ENCODE measurements at regions not wholly inside any gene's neighbourhood (a gene's known extent, or its start where the extent isn't known, plus 50 kb on each side); places are given as distances from the start of the nearest gene placed in this dataset.
"Not testable (repeated sequence)": the region's sequence is repeated elsewhere in the genome, so short reads cannot be mapped to it uniquely, and the experiment has no call there.

GRCh38 chr5:167108266-167108665, 1183.2 kb upstream of the WWC1 start:
- not testable (repeated sequence) for H3K27me3 ChIP-seq (ENCODE audit: control insufficient read depth in 5 of 5, insufficient read depth in 4 of 5, low read length in 5 of 5); H3K9ac ChIP-seq (ENCODE audit: low read length in 5 of 5); H3K9me3 ChIP-seq (ENCODE audit: control insufficient read depth in 5 of 5, low read length in 5 of 5)

GRCh38 chr5:167112556-167112955, 1178.9 kb upstream of the WWC1 start:
- H3K9me3 ChIP-seq (ENCODE audit: control insufficient read depth in 5 of 5, low read length in 5 of 5) = peaks cover 0 to 2% (median 0%) of the 10 kb centered on the region in 5 donors
- no peak overlapping the region for H3K27ac ChIP-seq (ENCODE audit: low read depth, low read length)
- H3K36me3 ChIP-seq (ENCODE audit: control insufficient read depth in 5 of 5, insufficient read depth in 5 of 5, low read length in 5 of 5) = no peaks in the 10 kb centered on the region
- no peak overlapping the region for H3K9ac ChIP-seq (ENCODE audit: low read length in 5 of 5)
- no peaks in the 10 kb centered on the region for H3K4me1 ChIP-seq (ENCODE audit: control insufficient read depth in 5 of 5, insufficient read depth in 5 of 5, low read length in 5 of 5)
- H3K4me3 ChIP-seq (ENCODE audit: low read depth in 1 of 5, low read length in 5 of 5) = no peak overlapping the region
- no peaks in the 10 kb centered on the region for H3K27me3 ChIP-seq (ENCODE audit: control insufficient read depth in 5 of 5, insufficient read depth in 4 of 5, low read length in 5 of 5)

More at GRCh38 chr5:167108266-167108665, 1183.2 kb upstream of the WWC1 start:
- H3K4me3 ChIP-seq (ENCODE audit: low read depth in 1 of 5, low read length in 5 of 5); H3K4me1 ChIP-seq (ENCODE audit: control insufficient read depth in 5 of 5, insufficient read depth in 5 of 5, low read length in 5 of 5); H3K27ac ChIP-seq (ENCODE audit: low read depth, low read length); H3K36me3 ChIP-seq (ENCODE audit: control insufficient read depth in 5 of 5, insufficient read depth in 5 of 5, low read length in 5 of 5): not testable (repeated sequence)

- Histone ChIP-seq H3K27ac (ENCODE audit: low read depth, low read length) (no peak overlapping the region), H3K27me3 (ENCODE audit: control insufficient read depth in 5 of 5, insufficient read depth in 4 of 5, low read length in 5 of 5) (no peaks in the 10 kb centered on the region), H3K9me3 (ENCODE audit: control insufficient read depth in 5 of 5, low read length in 5 of 5) (no peaks in the 10 kb centered on the region), H3K4me1 (ENCODE audit: control insufficient read depth in 5 of 5, insufficient read depth in 5 of 5, low read length in 5 of 5) (no peaks in the 10 kb centered on the region), H3K36me3 (ENCODE audit: control insufficient read depth in 5 of 5, insufficient read depth in 5 of 5, low read length in 5 of 5) (no peaks in the 10 kb centered on the region), H3K9ac (ENCODE audit: low read length in 5 of 5) (no peak overlapping the region), H3K4me3 (ENCODE audit: low read depth in 1 of 5, low read length in 5 of 5) (no peak overlapping the region)
These were observed 1169.2 kb upstream of the WWC1 start for GRCh38 chr5:167122267-167122666.

- no peak overlapping the region for H3K27ac ChIP-seq (ENCODE audit: low read depth, low read length)
These were observed 1168.3 kb upstream of the WWC1 start for GRCh38 chr5:167123126-167123525.

DNA sequence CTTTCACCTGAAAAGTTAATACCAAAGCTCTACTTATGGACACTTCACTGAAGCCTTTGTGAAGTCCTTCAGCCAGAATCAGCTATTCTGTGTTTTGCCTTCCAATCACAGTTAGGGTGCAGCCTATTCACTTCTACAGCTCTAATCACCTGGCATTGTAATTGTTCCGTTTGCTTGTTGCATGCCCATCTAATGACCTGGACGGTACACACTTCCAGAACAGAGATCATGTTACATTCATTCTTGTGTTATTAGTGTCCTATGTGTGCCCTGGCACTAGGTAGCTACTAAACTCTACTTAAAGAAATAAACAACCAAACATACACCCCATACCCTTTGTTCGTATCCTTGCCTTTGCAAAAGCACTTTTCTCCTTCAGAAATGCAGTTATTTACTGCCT, 1162.9 kb upstream of the WWC1 start:
- no peak overlapping the region for H3K27ac ChIP-seq (ENCODE audit: low read depth, low read length)
- no peaks in the 10 kb centered on the region for H3K27me3 ChIP-seq (ENCODE audit: control insufficient read depth in 5 of 5, insufficient read depth in 4 of 5, low read length in 5 of 5)
- no peak overlapping the region for H3K9ac ChIP-seq (ENCODE audit: low read length in 5 of 5)
- no peak overlapping the region for H3K4me3 ChIP-seq (ENCODE audit: low read depth in 1 of 5, low read length in 5 of 5)
- no peaks in the 10 kb centered on the region for H3K36me3 ChIP-seq (ENCODE audit: control insufficient read depth in 5 of 5, insufficient read depth in 5 of 5, low read length in 5 of 5)
- H3K4me1 ChIP-seq (ENCODE audit: control insufficient read depth in 5 of 5, insufficient read depth in 5 of 5, low read length in 5 of 5) = no peaks in the 10 kb centered on the region
- no peaks in the 10 kb centered on the region for H3K9me3 ChIP-seq (ENCODE audit: control insufficient read depth in 5 of 5, low read length in 5 of 5)

More at GRCh38 chr5:167123126-167123525, 1168.3 kb upstream of the WWC1 start:
- H3K9ac ChIP-seq (ENCODE audit: low read length in 5 of 5) = no peak overlapping the region
- no peaks in the 10 kb centered on the region for H3K4me1 ChIP-seq (ENCODE audit: control insufficient read depth in 5 of 5, insufficient read depth in 5 of 5, low read length in 5 of 5)
- H3K27me3 ChIP-seq (ENCODE audit: control insufficient read depth in 5 of 5, insufficient read depth in 4 of 5, low read length in 5 of 5) = no peaks in the 10 kb centered on the region
- no peak overlapping the region for H3K4me3 ChIP-seq (ENCODE audit: low read depth in 1 of 5, low read length in 5 of 5)
- H3K9me3 ChIP-seq (ENCODE audit: control insufficient read depth in 5 of 5, low read length in 5 of 5) = no peaks in the 10 kb centered on the region
- no peaks in the 10 kb centered on the region for H3K36me3 ChIP-seq (ENCODE audit: control insufficient read depth in 5 of 5, insufficient read depth in 5 of 5, low read length in 5 of 5)

DNA sequence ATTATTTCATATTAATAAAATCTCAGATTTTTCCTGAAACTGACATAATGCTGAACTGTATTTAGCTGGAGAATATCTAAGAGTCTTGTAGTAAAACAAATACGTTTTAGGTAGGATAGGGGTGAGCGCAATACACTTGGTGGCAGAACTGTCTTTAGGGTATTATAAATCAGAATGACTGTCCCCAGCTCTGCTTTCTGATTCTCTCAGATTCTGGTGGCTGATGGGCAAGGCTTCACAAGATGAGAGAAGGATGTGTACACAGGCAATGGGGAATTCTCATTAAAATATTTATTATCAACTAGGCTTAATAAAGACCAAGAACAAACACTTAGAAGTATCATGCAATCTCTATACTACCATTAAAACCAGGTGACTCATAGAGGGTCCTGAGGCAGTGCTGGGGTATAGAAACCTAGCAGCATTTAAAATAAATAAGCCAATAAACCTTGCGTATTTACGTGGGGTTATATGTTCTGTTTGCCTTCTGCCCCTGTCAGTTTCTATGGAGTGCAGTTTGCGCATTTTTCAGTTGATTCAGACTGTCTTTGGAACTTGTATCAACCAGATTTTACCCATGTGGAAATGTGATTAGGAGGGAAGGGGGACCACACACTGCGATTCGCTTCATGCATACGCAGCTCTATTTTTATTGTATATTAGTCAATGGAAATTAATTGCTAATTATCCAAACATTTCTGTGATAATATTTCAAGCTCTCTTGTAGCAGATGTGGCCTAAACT, 1150.7 kb upstream of the WWC1 start:
- H3K27me3 ChIP-seq (ENCODE audit: control insufficient read depth in 5 of 5, insufficient read depth in 4 of 5, low read length in 5 of 5) = no peaks in the 10 kb centered on the region
- H3K4me3 ChIP-seq (ENCODE audit: low read depth in 1 of 5, low read length in 5 of 5) = no peak overlapping the region
- H3K36me3 ChIP-seq (ENCODE audit: control insufficient read depth in 5 of 5, insufficient read depth in 5 of 5, low read length in 5 of 5) = no peaks in the 10 kb centered on the region
- peaks cover 0 to 2% (median 0%) of the 10 kb centered on the region in 5 donors for H3K9me3 ChIP-seq (ENCODE audit: control insufficient read depth in 5 of 5, low read length in 5 of 5)
- no peak overlapping the region for H3K27ac ChIP-seq (ENCODE audit: low read depth, low read length)
- no peaks in the 10 kb centered on the region for H3K4me1 ChIP-seq (ENCODE audit: control insufficient read depth in 5 of 5, insufficient read depth in 5 of 5, low read length in 5 of 5)
- no peak overlapping the region for H3K9ac ChIP-seq (ENCODE audit: low read length in 5 of 5)

DNA sequence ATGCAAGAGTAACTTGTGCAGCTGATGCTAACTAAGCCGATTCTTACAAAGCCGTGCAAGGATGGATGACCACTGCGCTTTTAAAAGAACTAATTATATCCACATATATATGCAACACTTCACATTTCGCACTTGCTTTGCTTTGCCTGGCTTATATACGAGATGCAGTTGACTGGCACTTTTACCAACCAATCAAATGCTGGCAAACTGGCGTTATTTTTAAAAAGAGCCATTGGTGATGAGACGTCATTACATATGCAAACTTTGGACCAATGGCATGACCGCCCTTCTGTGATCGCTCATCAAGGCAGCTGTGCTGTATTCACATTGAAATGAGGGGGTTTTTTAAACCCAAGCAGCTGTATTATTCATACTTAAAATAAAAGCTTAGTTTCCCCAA, 1147.7 kb upstream of the WWC1 start:
- no peaks in the 10 kb centered on the region for H3K27me3 ChIP-seq (ENCODE audit: control insufficient read depth in 5 of 5, insufficient read depth in 4 of 5, low read length in 5 of 5)
- no peak overlapping the region for H3K9ac ChIP-seq (ENCODE audit: low read length in 5 of 5)
- H3K27ac ChIP-seq (ENCODE audit: low read depth, low read length) = no peak overlapping the region
- H3K36me3 ChIP-seq (ENCODE audit: control insufficient read depth in 5 of 5, insufficient read depth in 5 of 5, low read length in 5 of 5) = no peaks in the 10 kb centered on the region
- H3K4me3 ChIP-seq (ENCODE audit: low read depth in 1 of 5, low read length in 5 of 5) = no peak overlapping the region
- no peaks in the 10 kb centered on the region for H3K4me1 ChIP-seq (ENCODE audit: control insufficient read depth in 5 of 5, insufficient read depth in 5 of 5, low read length in 5 of 5)
- H3K9me3 ChIP-seq (ENCODE audit: control insufficient read depth in 5 of 5, low read length in 5 of 5) = no peaks in the 10 kb centered on the region

DNA sequence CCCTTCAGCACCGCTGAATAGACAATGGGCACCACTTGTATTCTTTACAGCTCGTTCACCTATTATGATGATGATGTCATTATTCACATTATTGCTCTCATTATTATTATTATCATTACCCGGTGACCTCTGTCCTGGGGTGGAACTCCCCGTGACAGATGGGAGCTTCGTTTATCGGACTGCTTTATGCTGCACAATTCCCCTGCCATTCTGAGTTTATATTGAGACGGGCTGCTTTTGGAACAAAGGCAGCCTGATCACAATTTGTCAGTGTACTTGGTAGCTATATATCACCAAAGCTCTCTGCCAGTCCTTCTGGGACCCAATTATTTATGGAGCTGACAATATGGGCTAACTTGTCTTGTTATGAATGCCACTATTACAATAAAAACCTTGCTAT, 1145.6 kb upstream of the WWC1 start:
- Histone ChIP-seq H3K36me3 (ENCODE audit: control insufficient read depth in 5 of 5, insufficient read depth in 5 of 5, low read length in 5 of 5) (no peaks in the 10 kb centered on the region), H3K4me3 (ENCODE audit: low read depth in 1 of 5, low read length in 5 of 5) (no peak overlapping the region), H3K9me3 (ENCODE audit: control insufficient read depth in 5 of 5, low read length in 5 of 5) (no peaks in the 10 kb centered on the region), H3K27ac (ENCODE audit: low read depth, low read length) (no peak overlapping the region), H3K9ac (ENCODE audit: low read length in 5 of 5) (no peak overlapping the region), H3K27me3 (ENCODE audit: control insufficient read depth in 5 of 5, insufficient read depth in 4 of 5, low read length in 5 of 5) (no peaks in the 10 kb centered on the region), H3K4me1 (ENCODE audit: control insufficient read depth in 5 of 5, insufficient read depth in 5 of 5, low read length in 5 of 5) (no peaks in the 10 kb centered on the region)

GRCh38 chr5:167147879-167148278, 1143.6 kb upstream of the WWC1 start:
- H3K9me3 ChIP-seq (ENCODE audit: control insufficient read depth in 5 of 5, low read length in 5 of 5) = no peaks in the 10 kb centered on the region
- H3K4me3 ChIP-seq (ENCODE audit: low read depth in 1 of 5, low read length in 5 of 5) = no peak overlapping the region
- H3K27ac ChIP-seq (ENCODE audit: low read depth, low read length) = no peak overlapping the region
- no peaks in the 10 kb centered on the region for H3K36me3 ChIP-seq (ENCODE audit: control insufficient read depth in 5 of 5, insufficient read depth in 5 of 5, low read length in 5 of 5)
- no peaks in the 10 kb centered on the region for H3K4me1 ChIP-seq (ENCODE audit: control insufficient read depth in 5 of 5, insufficient read depth in 5 of 5, low read length in 5 of 5)
- H3K27me3 ChIP-seq (ENCODE audit: control insufficient read depth in 5 of 5, insufficient read depth in 4 of 5, low read length in 5 of 5) = no peaks in the 10 kb centered on the region
- H3K9ac ChIP-seq (ENCODE audit: low read length in 5 of 5) = no peak overlapping the region

DNA sequence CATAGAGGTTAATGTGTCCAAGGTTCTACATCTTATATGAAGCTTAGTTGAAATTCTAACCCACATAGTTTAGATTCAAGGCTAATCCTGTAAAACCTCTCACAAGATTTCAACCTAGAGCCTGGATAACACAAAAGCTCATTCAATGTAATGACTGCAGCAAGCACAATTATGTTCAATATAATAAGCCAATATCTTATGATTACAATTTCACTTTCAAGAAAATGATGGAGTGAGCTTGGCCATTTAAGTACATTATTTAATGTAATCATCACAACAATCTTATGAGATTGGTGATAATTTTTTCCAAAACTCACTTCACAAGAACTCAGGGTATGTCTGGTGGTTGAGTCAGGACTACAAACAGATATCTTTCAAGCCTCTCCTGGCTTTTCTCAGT, 1140.8 kb upstream of the WWC1 start:
- no peaks in the 10 kb centered on the region for H3K27me3 ChIP-seq (ENCODE audit: control insufficient read depth in 5 of 5, insufficient read depth in 4 of 5, low read length in 5 of 5)
- no peaks in the 10 kb centered on the region for H3K9me3 ChIP-seq (ENCODE audit: control insufficient read depth in 5 of 5, low read length in 5 of 5)
- no peaks in the 10 kb centered on the region for H3K36me3 ChIP-seq (ENCODE audit: control insufficient read depth in 5 of 5, insufficient read depth in 5 of 5, low read length in 5 of 5)
- no peak overlapping the region for H3K9ac ChIP-seq (ENCODE audit: low read length in 5 of 5)
- H3K4me3 ChIP-seq (ENCODE audit: low read depth in 1 of 5, low read length in 5 of 5) = no peak overlapping the region
- H3K27ac ChIP-seq (ENCODE audit: low read depth, low read length) = no peak overlapping the region
- H3K4me1 ChIP-seq (ENCODE audit: control insufficient read depth in 5 of 5, insufficient read depth in 5 of 5, low read length in 5 of 5) = no peaks in the 10 kb centered on the region

Data from subcutaneous abdominal adipose tissue (tissue), 5 donors.